Cardiac muscle cell (in vitro differentiated cells and primary cell): ENCODE measurements at regions not wholly inside any gene's neighbourhood (a gene's known extent, or its start where the extent isn't known, plus 50 kb on each side); places are given as distances from the start of the nearest gene placed in this dataset.

Experiments
- DNase-seq, 2 donors: peaks; one replicate each; pipeline versions ENCODE4 v3.0.0 to v3.0.0-alpha.2; 2010 to 2017; ENCODE audit warnings: low read depth in 1 of 2, low spot score in 1 of 2
- H3K27ac ChIP-seq: fragments of 200-600 bp; sonication (generic); 2 replicates; pipeline ENCODE4 v1.5.1; 2016
- H3K27me3 ChIP-seq: fragments of 200-600 bp; sonication (generic); 2 replicates; pipeline ENCODE4 v1.6.0; 2016; ENCODE audit warnings: control low read depth
- H3K36me3 ChIP-seq: fragments of 200-600 bp; sonication (generic); 2 replicates; pipeline ENCODE4 v1.5.1; 2016; ENCODE audit warnings: control low read depth
- H3K4me1 ChIP-seq: fragments of 200-600 bp; sonication (generic); 2 replicates; pipeline ENCODE4 v1.8.1; 2017; ENCODE audit warnings: low read depth, mild to moderate bottlenecking, mixed run types
- H3K4me3 ChIP-seq: fragments of 200-600 bp; sonication (generic); 2 replicates; pipeline ENCODE4 v1.5.1; 2016; ENCODE audit warnings: mild to moderate bottlenecking
- H3K9me3 ChIP-seq: fragments of 200-600 bp; sonication (generic); 2 replicates; pipeline ENCODE4 v1.5.1; 2017; ENCODE audit warnings: low read depth, mild to moderate bottlenecking, control low read depth
- TF ChIP-seq, protein P1 (sequence below): IDR thresholded peaks from 2 replicates; pipeline ENCODE4 v1.5.1; 2012; ENCODE audit warnings: low read depth, mild to moderate bottlenecking, low read length

- Histone ChIP-seq H3K4me1 (no peaks in the 10 kb centered on the region), H3K4me3 (no peak overlapping the region), H3K36me3 (no peaks in the 10 kb centered on the region), H3K9me3 (no peaks in the 10 kb centered on the region), H3K27me3 (no peaks in the 10 kb centered on the region), H3K27ac (no peak overlapping the region)
- TF ChIP-seq, protein P1, sequence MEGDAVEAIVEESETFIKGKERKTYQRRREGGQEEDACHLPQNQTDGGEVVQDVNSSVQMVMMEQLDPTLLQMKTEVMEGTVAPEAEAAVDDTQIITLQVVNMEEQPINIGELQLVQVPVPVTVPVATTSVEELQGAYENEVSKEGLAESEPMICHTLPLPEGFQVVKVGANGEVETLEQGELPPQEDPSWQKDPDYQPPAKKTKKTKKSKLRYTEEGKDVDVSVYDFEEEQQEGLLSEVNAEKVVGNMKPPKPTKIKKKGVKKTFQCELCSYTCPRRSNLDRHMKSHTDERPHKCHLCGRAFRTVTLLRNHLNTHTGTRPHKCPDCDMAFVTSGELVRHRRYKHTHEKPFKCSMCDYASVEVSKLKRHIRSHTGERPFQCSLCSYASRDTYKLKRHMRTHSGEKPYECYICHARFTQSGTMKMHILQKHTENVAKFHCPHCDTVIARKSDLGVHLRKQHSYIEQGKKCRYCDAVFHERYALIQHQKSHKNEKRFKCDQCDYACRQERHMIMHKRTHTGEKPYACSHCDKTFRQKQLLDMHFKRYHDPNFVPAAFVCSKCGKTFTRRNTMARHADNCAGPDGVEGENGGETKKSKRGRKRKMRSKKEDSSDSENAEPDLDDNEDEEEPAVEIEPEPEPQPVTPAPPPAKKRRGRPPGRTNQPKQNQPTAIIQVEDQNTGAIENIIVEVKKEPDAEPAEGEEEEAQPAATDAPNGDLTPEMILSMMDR: no peak
- DNase-seq: no peak
Measured at GRCh38 chr14:34222122-34222521, 239.9 kb downstream of the SPTSSA start.

- H3K36me3 ChIP-seq: no peaks in the 10 kb centered on the region
Measured at GRCh38 chr14:34220921-34221320, 241.1 kb downstream of the SPTSSA start.

GRCh38 chr14:34220378-34220706 lies 241.7 kb downstream of the SPTSSA start:
- H3K4me1 ChIP-seq: no peaks in the 10 kb centered on the region
- H3K27me3 ChIP-seq: no peaks in the 10 kb centered on the region
- no peaks in the 10 kb centered on the region for H3K9me3 ChIP-seq
- no peak overlapping the region for H3K4me3 ChIP-seq
- no peak overlapping the region for H3K27ac ChIP-seq
- TF ChIP-seq, protein P1: no peak
- H3K36me3 ChIP-seq: no peaks in the 10 kb centered on the region
- DNase-seq: no peak

More at GRCh38 chr14:34220921-34221320, 241.1 kb downstream of the SPTSSA start:
- H3K27ac ChIP-seq: no peak overlapping the region
- no peaks in the 10 kb centered on the region for H3K4me1 ChIP-seq
- TF ChIP-seq, protein P1: no peak
- no peak for DNase-seq
- no peaks in the 10 kb centered on the region for H3K27me3 ChIP-seq
- no peak overlapping the region for H3K4me3 ChIP-seq
- H3K9me3 ChIP-seq: no peaks in the 10 kb centered on the region

- Histone ChIP-seq H3K27me3 (no peaks in the 10 kb centered on the region), H3K4me1 (no peaks in the 10 kb centered on the region), H3K36me3 (no peaks in the 10 kb centered on the region), H3K9me3 (no peaks in the 10 kb centered on the region), H3K27ac (no peak overlapping the region), H3K4me3 (no peak overlapping the region)
- DNase-seq: no peak
- TF ChIP-seq, protein P1: no peak
Measured at GRCh38 chr14:34219661-34220377, 242.2 kb downstream of the SPTSSA start.

DNA sequence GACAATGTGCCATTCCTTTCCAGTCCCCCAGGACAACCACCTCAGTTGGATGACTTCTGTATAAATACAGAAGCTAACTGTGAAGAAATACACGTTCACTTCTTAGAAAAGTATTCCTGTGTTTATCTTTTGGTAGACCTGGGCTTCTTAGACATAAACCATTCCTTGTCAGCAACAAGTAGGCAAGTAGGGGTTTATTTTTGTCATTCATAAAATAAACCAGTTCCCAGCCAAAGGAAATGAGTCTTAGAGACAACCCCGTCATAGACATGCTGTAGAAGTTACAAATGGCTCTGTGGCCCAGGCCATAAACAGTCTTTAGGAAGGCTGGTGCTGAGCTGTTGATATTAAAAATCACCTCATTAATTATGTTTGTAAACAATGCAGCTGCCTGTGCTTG lies 243.2 kb downstream of the SPTSSA start:
- H3K9me3 ChIP-seq: no peaks in the 10 kb centered on the region
- H3K27me3 ChIP-seq: no peaks in the 10 kb centered on the region
- no peak for DNase-seq
- H3K4me3 ChIP-seq: no peak overlapping the region
- H3K4me1 ChIP-seq: no peaks in the 10 kb centered on the region
- no peaks in the 10 kb centered on the region for H3K36me3 ChIP-seq
- H3K27ac ChIP-seq: no peak overlapping the region
- TF ChIP-seq, protein P1: no peak
